Stimulated activated CD8-positive, alpha-beta memory T cell treated with anti-CD3 and anti-CD28 coated beads, Interleukin-7, amount 100 ng/mL, for 4 hours (primary cell): ENCODE measurements at regions not wholly inside any gene's neighbourhood (a gene's known extent, or its start where the extent isn't known, plus 50 kb on each side); places are given as distances from the start of the nearest gene placed in this dataset.
A peak's percentile ranks its signal among the peaks of the same experiment; 100 is the strongest.

ENCODE experiments used
- DNase-seq, 2 donors: peaks; one replicate each; pipeline ENCODE4 v3.0.0-alpha.2; 2020; ENCODE audit warnings: low read depth in 2 of 2

GRCh38 chr22:48841881-48842582, 985.6 kb downstream of the BRD1 start:
- no peak for DNase-seq

GRCh38 chr22:48840112-48840949, 987.3 kb downstream of the BRD1 start:
- DNase-seq: no peak

- no peak for DNase-seq
Observed at GRCh38 chr22:48838846-48839730, 988.6 kb downstream of the BRD1 start.

- no peak for DNase-seq
Observed at GRCh38 chr22:48838376-48838775, 989.3 kb downstream of the BRD1 start.

- DNase-seq: no peak
Observed at GRCh38 chr22:48837341-48837935, 990.2 kb downstream of the BRD1 start.

GRCh38 chr22:48836673-48837340, 990.9 kb downstream of the BRD1 start:
- no peak for DNase-seq

GRCh38 chr22:48835857-48836672, 991.6 kb downstream of the BRD1 start:
- no peak for DNase-seq

GRCh38 chr22:48835364-48835763, 992.3 kb downstream of the BRD1 start:
- DNase-seq: no peak

- no peak for DNase-seq
Observed at GRCh38 chr22:48834404-48834803, 993.3 kb downstream of the BRD1 start.

GRCh38 chr22:48832592-48832991, 995.1 kb downstream of the BRD1 start:
- peak in 1 of 2 donors; percentile 12 for DNase-seq

- no peak for DNase-seq
Observed at GRCh38 chr22:48829908-48830307, 997.8 kb downstream of the BRD1 start.

- no peak for DNase-seq
Observed at GRCh38 chr22:48828688-48829087, 999.0 kb downstream of the BRD1 start.

- DNase-seq: no peak
Observed at GRCh38 chr22:48827904-48828555, 999.6 kb downstream of the BRD1 start.

- DNase-seq: no peak
Observed at GRCh38 chr22:48827268-48827846, 1000.3 kb downstream of the BRD1 start.

- no peak for DNase-seq
Observed at GRCh38 chr22:48826546-48826945, 1001.1 kb downstream of the BRD1 start.

- no peak for DNase-seq
Observed at GRCh38 chr22:48825802-48826520, 1001.7 kb downstream of the BRD1 start.

GRCh38 chr22:48824712-48825651, 1002.7 kb downstream of the BRD1 start:
- DNase-seq: no peak

GRCh38 chr22:48823941-48824340, 1003.7 kb downstream of the BRD1 start:
- DNase-seq: no peak
